ENCODE measurements at regions not wholly inside any gene's neighbourhood (a gene's known extent, or its start where the extent isn't known, plus 50 kb on each side); places are given as distances from the start of the nearest gene placed in this dataset.
"Not testable (repeated sequence)": the region's sequence is repeated elsewhere in the genome, so short reads cannot be mapped to it uniquely, and the experiment has no call there.

GRCh38 chr11:121967131-121967704 lies 148.8 kb downstream of the BLID start:
- no peak overlapping the region for H3K4me3 ChIP-seq (ENCODE audit: low read depth, low read length)

GRCh38 chr11:121965330-121965729 lies 150.7 kb downstream of the BLID start:
- no peak for TF ChIP-seq CTCF (IDR thresholded peaks at IDR 0.05; ENCODE audit: low read depth, low read length)
- H3K4me3 ChIP-seq (ENCODE audit: low read depth, low read length): no peak overlapping the region

More at GRCh38 chr11:121967131-121967704, 148.8 kb downstream of the BLID start:
- TF ChIP-seq CTCF (IDR thresholded peaks at IDR 0.05; ENCODE audit: low read depth, low read length): no peak

- no peak for TF ChIP-seq CTCF (IDR thresholded peaks at IDR 0.05; ENCODE audit: low read depth, low read length)
- H3K4me3 ChIP-seq (ENCODE audit: low read depth, low read length): no peak overlapping the region
Observed at GRCh38 chr11:121964591-121964990, 151.4 kb downstream of the BLID start.

GRCh38 chr11:121963846-121964245 lies 152.2 kb downstream of the BLID start:
- not testable (repeated sequence) for H3K4me3 ChIP-seq (ENCODE audit: low read depth, low read length)

GRCh38 chr11:121961321-121961801 lies 154.7 kb downstream of the BLID start:
- H3K4me3 ChIP-seq (ENCODE audit: low read depth, low read length): no peak overlapping the region
- no peak for TF ChIP-seq CTCF (IDR thresholded peaks at IDR 0.05; ENCODE audit: low read depth, low read length)

GRCh38 chr11:121958971-121959325 lies 157.1 kb downstream of the BLID start:
- TF ChIP-seq CTCF (IDR thresholded peaks at IDR 0.05; ENCODE audit: low read depth, low read length): no peak
- no peak overlapping the region for H3K4me3 ChIP-seq (ENCODE audit: low read depth, low read length)

GRCh38 chr11:121958323-121958970 lies 157.6 kb downstream of the BLID start:
- no peak for TF ChIP-seq CTCF (IDR thresholded peaks at IDR 0.05; ENCODE audit: low read depth, low read length)
- H3K4me3 ChIP-seq (ENCODE audit: low read depth, low read length): no peak overlapping the region

GRCh38 chr11:121953122-121953521 lies 162.9 kb downstream of the BLID start:
- no peak for TF ChIP-seq CTCF (IDR thresholded peaks at IDR 0.05; ENCODE audit: low read depth, low read length)
- H3K4me3 ChIP-seq (ENCODE audit: low read depth, low read length): no peak overlapping the region
